Heart left ventricle (tissue), 16 donors: ENCODE measurements at regions not wholly inside any gene's neighbourhood (a gene's known extent, or its start where the extent isn't known, plus 50 kb on each side); places are given as distances from the start of the nearest gene placed in this dataset.

ENCODE experiments used
- ATAC-seq, 4 donors: fragments of 200-7000 bp; cut with Tn5 transposase; one replicate each; pipeline ENCODE4 v1.9.1; 2020 to 2022; ENCODE audit warnings: moderate library complexity in 4 of 4, mild to moderate bottlenecking in 3 of 4, moderate number of reproducible peaks in 1 of 4
- DNase-seq, 5 donors: peaks; one replicate each; pipeline ENCODE4 v3.0.0-alpha.2; 2020
- H3K27ac ChIP-seq, 12 donors: fragments of 200-600 bp; sonication (generic) in 4 of 12; one replicate each; pipeline versions ENCODE4 v1.5.0 to v1.8.0; 2016 to 2022; ENCODE audit warnings: mild to moderate bottlenecking in 2 of 12
- H3K27me3 ChIP-seq, 9 donors: fragments of 200-600 bp; sonication (generic) in 2 of 9; one replicate each; pipeline versions ENCODE4 v1.5.1 to v1.8.0; 2016 to 2022; ENCODE audit warnings: mild to moderate bottlenecking in 3 of 9
- H3K36me3 ChIP-seq, 9 donors: fragments of 200-600 bp; sonication (generic) in 2 of 9; one replicate each; pipeline versions ENCODE4 v1.5.0 to v1.8.0; 2018 to 2022; ENCODE audit warnings: mild to moderate bottlenecking in 2 of 9
- H3K4me1 ChIP-seq, 12 donors: fragments of 200-600 bp; sonication (generic) in 4 of 12; one replicate each; pipeline versions ENCODE4 v1.5.0 to v1.8.0; 2016 to 2022; ENCODE audit warnings: mild to moderate bottlenecking in 3 of 12
- H3K4me3 ChIP-seq, 12 donors: fragments of 200-600 bp; sonication (generic) in 4 of 12; one replicate each; pipeline versions ENCODE4 v1.5.0 to v1.8.0; 2017 to 2022; ENCODE audit warnings: mild to moderate bottlenecking in 9 of 12, moderate library complexity in 4 of 12
- H3K9me3 ChIP-seq, 12 donors: fragments of 200-600 bp; sonication (generic) in 4 of 12; one replicate each; pipeline versions ENCODE4 v1.5.0 to v1.8.0; 2016 to 2022; ENCODE audit warnings: mild to moderate bottlenecking in 1 of 12
- POLR2A ChIP-seq, 2 donors: fragments of 450-650 bp; IDR thresholded peaks; one replicate each; pipeline ENCODE4 v1.6.1; 2017; ENCODE audit warnings: antibody characterized with exemption in 2 of 2, mild to moderate bottlenecking in 2 of 2, moderate library complexity in 2 of 2
- WGBS, 4 donors: extraction: QIAGEN DNeasy Blood & Tissue Kit in 2 of 4; methylation state at CpG; one replicate each; pipeline versions ENCODE4 v1.1.5 to v1.1.7; 2013 to 2018; 5-methylcytosine and 5-hydroxymethylcytosine counted together
- intact Hi-C, 10 donors: fragments of 100-400 bp; cut with DNase I; formaldehyde crosslinking; loops; one replicate each; pipeline versions ENCODE4 v1.11.1 to v1.14.2; 2022
- TF ChIP-seq, protein P1 (sequence below), 12 donors: fragments of 200-600 bp; sonication (generic) in 4 of 12; IDR thresholded peaks; one replicate each; pipeline versions ENCODE4 v1.5.0 to v1.8.0; 2018 to 2022; ENCODE audit warnings: antibody characterized with exemption in 12 of 12, mild to moderate bottlenecking in 5 of 12
- donor health status: ischemic (EF 13 %, LVEDD 7.1; RV severe dilation, severe dysfunction).
- donor health status: healthy with polysubstance abuse.
- donor health status: DM: no; HTN: yes; CAD: no.
- donor health status: DM: no; HTN: no; CAD: no.
- donor health status: ischemic (EF 25% LVEDD 6.9; RV normal size, moderate dysfunction).
- donor health status: ischemic (EF 25% LVEDD 5.7; RV mildly dilated, moderate dysfunction).
- donor health status: healthy.
- donor health status: DM: yes; HTN: yes; CAD: no.
- donor health status: ischemic (EF 35%, LVEDD 5.7; RV mildly dilated, moderate dysfunction).
- donor health status: nonischemic (EF 11% LVEDD 7.7; RV severe dilation, severe dysfunction).
- donor health status: DM: yes; HTN: yes; CAD: no.
- donor health status: PGD.
- donor health status: ischemic (EF 29% LVEDD 5.4; RV normal size, mild dysfunction).
- donor health status: nonischemic (EF 23%, LVEDD 6.1; RV moderate dilation, normal function).

- Histone ChIP-seq H3K4me3 (no peak overlapping the region), H3K36me3 (no peaks in the 10 kb centered on the region), H3K27me3 (no peaks in the 10 kb centered on the region), H3K27ac (no peak overlapping the region), H3K9me3 (no peaks in the 10 kb centered on the region), H3K4me1 (no peaks in the 10 kb centered on the region)
- intact Hi-C loops = no loop called here
- DNase-seq = no peak
- no peak for ATAC-seq
- no peak for TF ChIP-seq POLR2A (IDR thresholded peaks at IDR 0.05)
- TF ChIP-seq, protein P1, sequence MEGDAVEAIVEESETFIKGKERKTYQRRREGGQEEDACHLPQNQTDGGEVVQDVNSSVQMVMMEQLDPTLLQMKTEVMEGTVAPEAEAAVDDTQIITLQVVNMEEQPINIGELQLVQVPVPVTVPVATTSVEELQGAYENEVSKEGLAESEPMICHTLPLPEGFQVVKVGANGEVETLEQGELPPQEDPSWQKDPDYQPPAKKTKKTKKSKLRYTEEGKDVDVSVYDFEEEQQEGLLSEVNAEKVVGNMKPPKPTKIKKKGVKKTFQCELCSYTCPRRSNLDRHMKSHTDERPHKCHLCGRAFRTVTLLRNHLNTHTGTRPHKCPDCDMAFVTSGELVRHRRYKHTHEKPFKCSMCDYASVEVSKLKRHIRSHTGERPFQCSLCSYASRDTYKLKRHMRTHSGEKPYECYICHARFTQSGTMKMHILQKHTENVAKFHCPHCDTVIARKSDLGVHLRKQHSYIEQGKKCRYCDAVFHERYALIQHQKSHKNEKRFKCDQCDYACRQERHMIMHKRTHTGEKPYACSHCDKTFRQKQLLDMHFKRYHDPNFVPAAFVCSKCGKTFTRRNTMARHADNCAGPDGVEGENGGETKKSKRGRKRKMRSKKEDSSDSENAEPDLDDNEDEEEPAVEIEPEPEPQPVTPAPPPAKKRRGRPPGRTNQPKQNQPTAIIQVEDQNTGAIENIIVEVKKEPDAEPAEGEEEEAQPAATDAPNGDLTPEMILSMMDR (IDR thresholded peaks at IDR 0.05) = no peak
- WGBS, 4 donors = 79 to 85% (median 84%) methylated on average over 2 of the region's 2 CpGs
Observed at GRCh38 chr4:159598602-159599001, 495.7 kb downstream of the RAPGEF2 start.

- H3K4me1 ChIP-seq = no peaks in the 10 kb centered on the region
- TF ChIP-seq, protein P1 (IDR thresholded peaks at IDR 0.05) = no peak
- TF ChIP-seq POLR2A (IDR thresholded peaks at IDR 0.05) = no peak
- H3K27me3 ChIP-seq = no peaks in the 10 kb centered on the region
- ATAC-seq = no peak
- intact Hi-C loops = no loop called here
- DNase-seq = no peak
- H3K36me3 ChIP-seq = no peaks in the 10 kb centered on the region
- no peaks in the 10 kb centered on the region for H3K9me3 ChIP-seq
- WGBS, 4 donors = 72 to 80% (median 76%) methylated on average over 2 of the region's 2 CpGs
- no peak overlapping the region for H3K4me3 ChIP-seq
- no peak overlapping the region for H3K27ac ChIP-seq
Observed at GRCh38 chr4:159600061-159600460, 497.2 kb downstream of the RAPGEF2 start.

- intact Hi-C loops = no loop called here
- H3K36me3 ChIP-seq = no peaks in the 10 kb centered on the region
- H3K27ac ChIP-seq = no peak overlapping the region
- WGBS, 4 donors = 39 to 57% (median 45%) methylated on average over 3 of the region's 3 CpGs
- TF ChIP-seq POLR2A (IDR thresholded peaks at IDR 0.05) = no peak
- TF ChIP-seq, protein P1 (IDR thresholded peaks at IDR 0.05) = no peak
- H3K4me1 ChIP-seq = no peaks in the 10 kb centered on the region
- H3K4me3 ChIP-seq = no peak overlapping the region
- H3K9me3 ChIP-seq = peaks cover 0 to 5% (median 0%) of the 10 kb centered on the region in 12 donors
- ATAC-seq = no peak
- H3K27me3 ChIP-seq = no peaks in the 10 kb centered on the region
- no peak for DNase-seq
Observed at GRCh38 chr4:159604781-159605180, 501.9 kb downstream of the RAPGEF2 start.

DNA sequence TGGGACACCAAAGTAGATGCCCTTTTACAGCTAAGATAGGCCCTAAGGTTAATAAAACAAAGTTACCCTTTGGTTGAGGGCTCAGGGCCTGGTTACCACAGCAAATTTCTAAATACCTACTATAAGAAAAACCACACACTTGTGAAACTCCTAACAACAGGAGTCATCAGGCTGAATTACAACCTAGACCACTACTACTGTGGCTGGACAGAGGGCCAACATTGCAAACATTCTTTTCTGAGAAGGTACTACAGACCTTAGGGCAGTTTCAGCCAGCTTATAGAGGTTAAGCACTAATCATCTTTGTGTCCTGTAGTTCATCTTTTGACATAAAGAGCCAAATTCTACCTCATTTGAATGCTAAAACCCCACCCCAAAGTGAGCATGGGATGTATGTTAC, 504.0 kb downstream of the RAPGEF2 start:
- ATAC-seq = no peak
- Histone ChIP-seq H3K9me3 (peaks cover 0 to 5% (median 0%) of the 10 kb centered on the region in 12 donors), H3K4me1 (no peaks in the 10 kb centered on the region), H3K27me3 (no peaks in the 10 kb centered on the region), H3K36me3 (no peaks in the 10 kb centered on the region), H3K27ac (no peak overlapping the region), H3K4me3 (no peak overlapping the region)
- no peak for DNase-seq
- TF ChIP-seq POLR2A (IDR thresholded peaks at IDR 0.05) = no peak
- TF ChIP-seq, protein P1 (IDR thresholded peaks at IDR 0.05) = no peak
- intact Hi-C loops = no loop called here
